HG03175 (cell line): ENCODE measurements at regions not wholly inside any gene's neighbourhood (a gene's known extent, or its start where the extent isn't known, plus 50 kb on each side); places are given as distances from the start of the nearest gene placed in this dataset.
"Not testable (repeated sequence)": the region's sequence is repeated elsewhere in the genome, so short reads cannot be mapped to it uniquely, and the experiment has no call there.

Source experiments
- ATAC-seq: cut with Tn5 transposase; IDR thresholded peaks from one replicate; pipeline ENCODE4 v1.9.1; 2021; ENCODE audit warnings: mild to moderate bottlenecking, moderate library complexity; ENCODE audit not compliant: unreplicated experiment

- not testable (repeated sequence) for ATAC-seq
These were observed 757.3 kb downstream of the SLC6A15 start for GRCh38 chr12:84154991-84155930.

DNA sequence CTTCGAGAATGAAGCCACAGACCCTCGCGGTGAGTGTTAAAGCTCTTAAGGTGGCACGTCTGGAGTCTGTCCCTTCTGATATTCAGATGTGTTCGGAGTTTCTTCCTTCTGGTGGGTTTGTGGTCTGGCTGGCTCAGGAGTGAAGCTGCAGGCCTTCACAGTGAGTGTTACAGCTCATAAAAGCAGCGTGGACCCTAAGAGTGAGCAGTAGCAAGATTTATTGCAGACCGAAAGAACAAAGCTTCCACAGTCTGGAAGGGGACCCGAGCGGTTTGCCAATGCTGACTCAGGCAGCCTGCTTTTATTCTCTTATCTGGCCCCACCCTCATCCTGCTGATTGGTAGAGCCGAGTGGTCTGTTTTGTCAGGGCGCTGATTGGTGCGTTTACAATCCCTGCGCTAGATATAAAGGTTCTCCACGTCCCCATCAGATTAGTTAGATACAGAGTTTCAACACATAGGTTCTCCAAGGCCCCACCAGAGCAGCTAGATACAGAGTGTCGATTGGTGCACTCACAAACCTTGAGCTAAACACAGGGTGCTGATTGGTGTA, 758.1 kb downstream of the SLC6A15 start:
- ATAC-seq, result not testable (repeated sequence)

- ATAC-seq, result no peak
These were observed 762.4 kb downstream of the SLC6A15 start for GRCh38 chr12:84150201-84150600.

GRCh38 chr12:84148335-84148734, 764.3 kb downstream of the SLC6A15 start:
- no peak for ATAC-seq

- ATAC-seq, result no peak
These were observed 775.7 kb downstream of the SLC6A15 start for GRCh38 chr12:84136862-84137367.

DNA sequence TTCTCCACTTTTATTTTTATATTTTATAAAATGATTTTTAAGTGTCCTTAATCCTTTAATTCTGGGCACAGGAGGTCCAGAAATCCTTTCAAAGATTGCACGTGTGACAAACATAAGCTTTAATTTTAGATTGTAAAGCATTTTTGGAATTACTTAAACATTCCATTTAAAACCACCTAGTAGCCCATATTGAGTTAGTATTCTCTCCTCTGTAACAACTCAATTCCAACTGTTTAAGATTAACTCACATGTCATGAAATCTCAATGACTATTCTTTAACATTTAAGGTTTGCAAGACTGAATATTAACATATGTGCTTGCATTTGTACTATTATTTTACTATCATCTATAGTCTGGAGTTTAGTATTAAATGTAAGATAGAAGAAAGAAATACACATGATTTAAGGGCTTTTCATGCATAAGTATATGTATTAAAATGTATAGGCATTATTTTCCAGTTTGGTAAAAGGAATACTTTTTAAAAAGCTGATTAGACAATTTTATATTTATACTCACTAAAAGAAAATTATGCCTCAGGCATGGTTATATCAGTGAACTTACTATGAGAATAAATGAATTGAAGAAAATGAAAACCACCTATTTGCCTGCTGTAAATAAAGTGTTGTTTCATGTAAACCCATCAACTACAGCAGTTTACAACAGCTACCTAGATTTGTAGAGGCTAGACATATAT, 776.9 kb downstream of the SLC6A15 start:
- no peak for ATAC-seq

DNA sequence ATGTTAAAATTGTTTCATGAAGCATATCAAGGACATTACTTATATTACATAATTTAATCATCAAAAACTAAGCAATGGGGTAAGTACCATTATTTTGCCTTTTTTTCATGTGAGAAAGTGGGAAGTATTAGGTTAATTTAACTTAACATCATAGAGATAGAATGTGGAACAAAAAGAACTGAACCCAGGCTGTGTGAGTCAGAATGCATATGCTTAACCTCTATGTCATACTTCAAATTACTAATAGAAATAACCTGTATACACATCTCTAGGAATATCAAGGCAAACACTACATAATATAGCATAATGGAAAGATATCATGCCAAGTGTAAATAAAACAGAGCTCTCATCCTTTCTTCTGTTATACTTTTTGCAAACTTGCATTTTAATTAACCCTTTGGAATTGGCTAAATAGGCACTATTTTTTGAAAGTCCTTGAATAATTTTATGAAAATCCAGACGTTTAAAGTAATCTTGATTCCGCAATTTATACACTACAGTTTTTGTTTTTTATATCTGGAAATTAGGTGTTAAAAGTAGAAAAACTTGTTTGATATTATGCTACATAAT, 777.7 kb downstream of the SLC6A15 start:
- ATAC-seq, result no peak

GRCh38 chr12:84131076-84131475, 781.5 kb downstream of the SLC6A15 start:
- ATAC-seq, result no peak

DNA sequence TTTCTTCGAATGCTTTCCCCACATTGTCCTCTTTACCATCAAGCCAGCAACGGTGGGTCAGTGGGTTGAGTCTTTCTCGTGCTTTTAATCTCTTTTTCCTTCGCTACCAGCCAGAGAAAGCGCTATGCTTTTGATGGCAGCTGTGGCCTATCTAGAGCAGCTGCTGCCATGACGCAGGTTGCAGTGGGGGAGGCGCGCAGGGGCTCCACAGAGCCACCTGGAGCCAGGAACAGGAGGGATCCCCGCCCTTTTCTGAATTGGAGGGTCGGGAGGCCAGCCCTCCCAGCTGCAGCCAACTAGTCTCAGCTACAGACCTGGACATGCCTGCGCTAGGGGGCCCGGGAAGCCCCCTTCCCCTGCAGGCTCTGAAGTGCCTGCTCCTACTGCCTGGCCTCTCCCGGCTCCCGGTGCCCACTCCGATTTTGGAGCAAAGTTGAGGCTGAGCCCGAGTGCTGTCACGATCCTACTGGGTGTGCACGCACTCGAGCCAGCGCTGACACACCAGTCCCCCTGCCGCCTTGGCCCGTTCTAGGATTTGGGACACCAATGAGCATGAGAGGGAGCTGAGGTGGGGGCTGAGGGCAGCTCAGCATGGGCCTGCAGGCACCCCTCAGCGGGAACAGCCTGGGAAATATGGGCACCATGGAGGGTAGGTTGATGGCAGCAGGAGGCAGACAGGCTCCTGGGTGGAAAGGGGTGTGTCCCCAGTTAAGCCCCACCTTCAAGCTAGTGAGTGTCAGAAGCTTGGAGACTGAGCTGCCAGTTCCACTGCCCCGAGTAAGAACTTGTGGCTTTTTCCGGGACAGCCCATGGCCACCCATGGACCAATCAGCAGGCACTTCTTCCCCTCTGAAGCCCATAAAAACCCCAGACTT, 784.2 kb downstream of the SLC6A15 start:
- no peak for ATAC-seq

DNA sequence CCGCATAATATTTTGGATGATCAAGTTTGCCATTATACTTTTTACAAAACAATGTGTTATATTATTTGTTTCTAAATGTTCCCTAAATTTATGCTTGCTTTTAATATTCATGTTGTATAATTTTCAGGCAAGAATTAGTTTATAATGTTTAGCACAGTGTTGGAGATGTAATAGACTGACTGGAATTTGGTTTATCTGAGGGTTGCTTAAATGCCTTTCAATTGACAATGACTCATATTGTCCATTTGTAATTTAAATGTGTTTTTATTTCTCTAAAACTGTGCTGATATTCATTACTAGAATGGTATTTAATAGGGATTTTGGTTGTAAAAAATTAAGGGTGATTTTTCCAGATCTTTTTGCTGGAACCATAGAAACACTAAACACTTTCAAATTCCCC, 788.4 kb downstream of the SLC6A15 start:
- no peak for ATAC-seq

DNA sequence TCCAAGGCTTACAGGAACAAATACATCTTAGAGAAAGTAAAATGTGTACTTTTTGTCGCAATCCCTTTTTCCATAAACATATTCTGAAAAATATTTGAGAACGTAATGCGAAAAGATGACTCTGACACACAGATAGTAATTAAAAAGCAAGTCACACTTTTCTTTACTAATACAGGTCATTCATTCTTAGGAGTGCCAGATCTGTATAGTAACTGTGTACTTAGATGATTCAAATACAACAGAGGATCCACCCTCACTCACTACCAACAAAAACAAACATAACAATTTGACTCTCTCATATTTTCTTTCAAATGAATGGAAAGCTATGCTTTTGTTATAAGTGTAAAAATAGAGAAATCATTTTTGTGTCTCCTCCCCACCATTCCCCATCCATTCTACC, 795.4 kb downstream of the SLC6A15 start:
- no peak for ATAC-seq

DNA sequence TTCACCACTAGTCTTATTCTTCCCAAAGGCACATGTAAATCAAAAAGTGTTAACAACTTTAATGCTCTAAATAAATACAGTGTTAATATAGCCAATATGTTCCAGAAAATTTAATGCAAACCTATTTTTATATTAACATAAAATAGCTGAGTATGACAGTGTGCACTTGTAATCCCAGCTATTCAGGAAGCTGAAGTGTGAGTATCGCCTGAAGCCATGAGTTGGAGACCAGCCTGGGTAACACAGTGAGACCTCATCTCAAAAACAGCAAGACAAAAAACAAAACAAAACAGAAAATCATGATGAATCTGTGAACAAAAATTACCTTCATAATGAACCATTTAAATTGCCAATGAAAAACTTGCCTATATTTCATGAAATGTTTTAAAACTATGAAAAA, 798.9 kb downstream of the SLC6A15 start:
- no peak for ATAC-seq

- not testable (repeated sequence) for ATAC-seq
These were observed 808.7 kb downstream of the SLC6A15 start for GRCh38 chr12:84103886-84104285.

DNA sequence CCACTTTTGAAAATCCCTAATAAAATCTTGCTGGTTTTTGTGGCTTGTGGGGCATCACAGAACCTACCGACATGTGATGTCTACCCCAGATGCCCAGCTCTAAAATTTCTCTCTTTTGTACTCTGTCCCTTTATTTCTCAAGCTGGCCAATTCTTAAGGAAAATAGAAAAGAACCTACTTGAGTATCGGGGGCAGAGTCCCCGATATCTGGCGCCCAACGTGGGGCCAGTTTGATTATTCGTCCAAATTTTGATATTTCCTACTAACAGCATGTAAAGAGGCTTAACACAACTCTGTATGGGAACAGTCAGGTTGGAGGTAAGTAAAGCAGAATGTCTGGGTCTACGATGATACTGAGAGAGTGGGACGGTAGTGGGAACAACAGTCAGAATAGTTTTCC, 810.6 kb downstream of the SLC6A15 start:
- ATAC-seq, result not testable (repeated sequence)

DNA sequence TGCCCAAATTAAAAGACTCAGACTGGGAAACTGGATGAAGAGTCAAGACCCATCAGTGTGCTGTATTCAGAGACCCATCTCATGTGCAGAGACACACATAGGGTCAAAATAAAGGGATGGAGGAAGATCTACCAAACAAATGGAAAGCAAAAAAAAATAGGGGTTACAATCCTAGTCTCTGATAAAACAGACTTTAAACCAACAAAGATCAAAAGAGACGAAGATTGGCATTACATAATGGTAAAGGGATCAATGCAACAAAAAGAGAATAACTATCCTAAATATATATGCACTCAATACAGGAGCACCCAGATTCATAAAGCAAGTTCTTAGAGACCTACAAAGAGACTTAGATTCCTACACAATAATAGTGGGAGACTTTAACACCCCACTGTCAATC, 813.0 kb downstream of the SLC6A15 start:
- ATAC-seq, result not testable (repeated sequence)

GRCh38 chr12:84091651-84092050, 820.9 kb downstream of the SLC6A15 start:
- no peak for ATAC-seq

DNA sequence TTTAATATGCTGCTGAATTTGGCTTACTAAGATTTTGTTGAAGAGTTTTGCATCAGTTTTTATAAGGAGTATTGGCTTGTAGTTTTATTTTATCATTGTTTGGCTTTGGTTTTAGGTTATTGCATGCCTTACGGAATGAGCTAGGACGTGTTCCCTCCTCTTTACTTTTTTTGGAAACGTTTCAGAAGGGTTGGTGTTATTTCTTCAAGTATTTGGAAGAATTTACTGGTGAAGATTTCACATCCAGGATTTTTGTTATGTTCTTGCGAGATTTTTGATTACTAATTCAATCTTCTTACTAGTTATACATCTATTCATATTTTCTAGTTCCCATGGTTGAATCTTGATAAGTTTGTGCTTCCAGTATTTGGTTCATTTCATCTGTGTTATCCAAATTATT, 823.2 kb downstream of the SLC6A15 start:
- no peak for ATAC-seq

GRCh38 chr12:84085046-84085445, 827.6 kb downstream of the SLC6A15 start:
- no peak for ATAC-seq

GRCh38 chr12:84079626-84080025, 833.0 kb downstream of the SLC6A15 start:
- no peak for ATAC-seq

GRCh38 chr12:84077679-84078078, 834.9 kb downstream of the SLC6A15 start:
- no peak for ATAC-seq
